ENCODE measurements at regions not wholly inside any gene's neighbourhood (a gene's known extent, or its start where the extent isn't known, plus 50 kb on each side); places are given as distances from the start of the nearest gene placed in this dataset.

GRCh38 chr16:13291591-13292333 lies 390.4 kb downstream of the SHISA9 start:
- DNase-seq (ENCODE audit: low read depth), result no peak

GRCh38 chr16:13296206-13296605 lies 394.8 kb downstream of the SHISA9 start:
- no peak for DNase-seq (ENCODE audit: low read depth)

- DNase-seq (ENCODE audit: low read depth), result no peak
Measured at GRCh38 chr16:13298666-13299065, 397.3 kb downstream of the SHISA9 start.

GRCh38 chr16:13300066-13300840 lies 398.9 kb downstream of the SHISA9 start:
- no peak for DNase-seq (ENCODE audit: low read depth)

GRCh38 chr16:13305019-13305755 lies 403.8 kb downstream of the SHISA9 start:
- no peak for DNase-seq (ENCODE audit: low read depth)

GRCh38 chr16:13306161-13306995 lies 405.0 kb downstream of the SHISA9 start:
- no peak for DNase-seq (ENCODE audit: low read depth)

GRCh38 chr16:13307255-13307654 lies 405.9 kb downstream of the SHISA9 start:
- DNase-seq (ENCODE audit: low read depth), result peak; percentile 19

GRCh38 chr16:13307851-13308250 lies 406.5 kb downstream of the SHISA9 start:
- DNase-seq (ENCODE audit: low read depth), result no peak

GRCh38 chr16:13312063-13312462 lies 410.7 kb downstream of the SHISA9 start:
- no peak for DNase-seq (ENCODE audit: low read depth)

- DNase-seq (ENCODE audit: low read depth), result no peak
Measured at GRCh38 chr16:13313351-13313750, 412.0 kb downstream of the SHISA9 start.

- DNase-seq (ENCODE audit: low read depth), result no peak
Measured at GRCh38 chr16:13314633-13315032, 413.2 kb downstream of the SHISA9 start.

- peak; percentile 12 for DNase-seq (ENCODE audit: low read depth)
Measured at GRCh38 chr16:13315642-13316427, 414.4 kb downstream of the SHISA9 start.

- no peak for DNase-seq (ENCODE audit: low read depth)
Measured at GRCh38 chr16:13322336-13322735, 420.9 kb downstream of the SHISA9 start.

- DNase-seq (ENCODE audit: low read depth), result no peak
Measured at GRCh38 chr16:13324851-13325250, 423.5 kb downstream of the SHISA9 start.

GRCh38 chr16:13325396-13325795 lies 424.0 kb downstream of the SHISA9 start:
- DNase-seq (ENCODE audit: low read depth), result no peak

- no peak for DNase-seq (ENCODE audit: low read depth)
Measured at GRCh38 chr16:13331918-13332317, 430.5 kb downstream of the SHISA9 start.

GRCh38 chr16:13332713-13333255 lies 431.4 kb downstream of the SHISA9 start:
- no peak for DNase-seq (ENCODE audit: low read depth)

- no peak for DNase-seq (ENCODE audit: low read depth)
Measured at GRCh38 chr16:13333336-13333735, 431.9 kb downstream of the SHISA9 start.

- DNase-seq (ENCODE audit: low read depth), result no peak
Measured at GRCh38 chr16:13335879-13336278, 434.5 kb downstream of the SHISA9 start.

- DNase-seq (ENCODE audit: low read depth), result no peak
Measured at GRCh38 chr16:13336335-13336734, 434.9 kb downstream of the SHISA9 start.

Measured in amniotic epithelial cell (primary cell).